ENCODE measurements at regions not wholly inside any gene's neighbourhood (a gene's known extent, or its start where the extent isn't known, plus 50 kb on each side); places are given as distances from the start of the nearest gene placed in this dataset.

DNA sequence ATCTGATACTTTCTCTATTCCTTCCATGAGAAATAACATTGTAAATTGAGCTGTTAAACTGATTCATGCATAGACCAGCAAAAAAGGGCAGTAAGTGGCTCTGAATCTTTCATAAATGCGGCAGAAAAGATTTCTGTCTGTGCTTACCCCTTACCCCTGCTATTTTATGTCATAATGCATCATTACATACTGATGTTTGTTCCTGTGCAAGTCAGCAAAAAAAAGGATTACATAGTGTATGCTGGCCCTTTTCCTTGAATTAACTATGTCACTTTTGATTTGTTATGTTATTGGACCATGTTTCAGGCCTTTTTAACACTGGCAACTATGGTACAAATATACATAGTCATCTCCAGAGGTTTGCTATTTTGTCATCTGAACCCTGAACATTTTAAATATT lies 2159.7 kb downstream of the PCDH7 start:
- Histone ChIP-seq H2BK15ac (ENCODE audit: low read depth, low read length) (no peak overlapping the region), H3K4me1 (ENCODE audit: insufficient read depth, low read length) (no peaks in the 10 kb centered on the region), H4K20me1 (ENCODE audit: control insufficient read depth, insufficient read depth, insufficient read length) (no peaks in the 10 kb centered on the region), H2BK12ac (ENCODE audit: insufficient read length, low read depth, low read length) (no peak overlapping the region), H3K14ac (ENCODE audit: insufficient read depth, low read length) (no peak overlapping the region), H4K5ac (ENCODE audit: insufficient read length, low read depth, low read length) (no peak overlapping the region), H3K9me3 (ENCODE audit: control insufficient read depth, low read depth, low read length) (no peaks in the 10 kb centered on the region), H2BK5ac (ENCODE audit: insufficient read length, low read length) (no peak overlapping the region), H3K18ac (ENCODE audit: insufficient read length, low read depth, low read length) (no peak overlapping the region), H3K4ac (ENCODE audit: low read depth, low read length) (no peak overlapping the region), H2BK120ac (ENCODE audit: low read depth, low read length, poor library complexity, severe bottlenecking) (no peak overlapping the region), H3K79me1 (ENCODE audit: insufficient read depth, low read depth, low read length, poor library complexity, severe bottlenecking) (no peaks in the 10 kb centered on the region), H3K27me3 (ENCODE audit: insufficient read depth, low read length) (no peaks in the 10 kb centered on the region), H3K79me2 (ENCODE audit: insufficient read depth, low read length) (no peaks in the 10 kb centered on the region), H3K56ac (ENCODE audit: insufficient read length, low read depth, low read length) (no peak overlapping the region), H3K23me2 (ENCODE audit: insufficient read length, low read depth, low read length, poor library complexity, severe bottlenecking) (no peaks in the 10 kb centered on the region), H3K4me2 (ENCODE audit: insufficient read depth, insufficient read length, low read length) (no peak overlapping the region), H4K8ac (replicated peaks; ENCODE audit: insufficient read length, low read depth, low read length) (no peak overlapping the region), H3K23ac (ENCODE audit: insufficient read length, low read depth, low read length) (no peak overlapping the region), H2AK5ac (ENCODE audit: insufficient read length, low read length) (no peak overlapping the region), H4K91ac (ENCODE audit: insufficient read length, low read depth, low read length) (no peak overlapping the region), H3K27ac (ENCODE audit: insufficient read length, low read depth, low read length) (no peak overlapping the region), H2BK20ac (ENCODE audit: low read depth, low read length, poor library complexity, severe bottlenecking) (no peak overlapping the region), H2AFZ (ENCODE audit: low read length) (no peak overlapping the region), H3T11ph (ENCODE audit: low read length) (no peak overlapping the region), H3K9ac (ENCODE audit: extremely low read depth, insufficient read length, low read length) (no peak overlapping the region)
- H3K4me1 Mint-ChIP-seq = peaks cover 0 to 3% of the 10 kb centered on the region in 2 experiments; a peak in 1 of 4 replicates
- no peak overlapping the region for H3K27ac Mint-ChIP-seq
- no peak for DNase-seq
- H3K9me3 Mint-ChIP-seq = no peaks in the 10 kb centered on the region
- no CpG with 5 or more reads among the region's 1 CpG for WGBS (ENCODE audit: extremely low coverage, insufficient read length, low lambda C conversion rate)
- TF ChIP-seq CTCF (conservative IDR thresholded peaks at IDR 0.05) = no peak
- no peaks in the 10 kb centered on the region for H3K27me3 Mint-ChIP-seq (ENCODE audit: low read depth)
- no peak overlapping the region for H3K4me3 Mint-ChIP-seq
- no peaks in the 10 kb centered on the region for H3K36me3 Mint-ChIP-seq (ENCODE audit: insufficient read depth in 1 of 3, low read depth in 3 of 3)

Data from H9 (cell line).